Activated CD4-positive, CD25-positive, alpha-beta regulatory T cell (primary cell): ENCODE measurements at regions not wholly inside any gene's neighbourhood (a gene's known extent, or its start where the extent isn't known, plus 50 kb on each side); places are given as distances from the start of the nearest gene placed in this dataset.

Experiments used
- DNase-seq, 4 experiments: peaks; one replicate each; lab custom pipeline; 2025; lab: John Stamatoyannopoulos, UW

DNA sequence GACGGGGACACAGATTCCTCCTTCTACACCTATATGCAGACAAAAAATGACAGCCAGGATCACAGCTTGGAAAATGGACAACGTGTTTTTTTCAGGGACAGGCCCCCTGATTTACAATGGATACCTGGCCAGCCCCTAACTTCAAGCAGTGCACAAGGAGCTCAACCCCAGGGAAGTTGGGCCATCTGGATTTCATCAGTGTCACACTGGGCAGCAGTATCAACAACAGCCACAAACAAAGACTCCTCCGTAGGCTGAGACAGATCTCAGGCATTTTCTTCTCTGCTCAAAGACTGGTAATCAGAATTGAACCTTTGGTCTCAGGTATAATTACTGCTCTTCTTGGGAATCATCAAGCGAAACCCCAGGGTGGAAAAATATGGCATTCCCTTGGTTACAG lies 374.0 kb downstream of the ZNF608 start:
- DNase-seq: no peak

DNA sequence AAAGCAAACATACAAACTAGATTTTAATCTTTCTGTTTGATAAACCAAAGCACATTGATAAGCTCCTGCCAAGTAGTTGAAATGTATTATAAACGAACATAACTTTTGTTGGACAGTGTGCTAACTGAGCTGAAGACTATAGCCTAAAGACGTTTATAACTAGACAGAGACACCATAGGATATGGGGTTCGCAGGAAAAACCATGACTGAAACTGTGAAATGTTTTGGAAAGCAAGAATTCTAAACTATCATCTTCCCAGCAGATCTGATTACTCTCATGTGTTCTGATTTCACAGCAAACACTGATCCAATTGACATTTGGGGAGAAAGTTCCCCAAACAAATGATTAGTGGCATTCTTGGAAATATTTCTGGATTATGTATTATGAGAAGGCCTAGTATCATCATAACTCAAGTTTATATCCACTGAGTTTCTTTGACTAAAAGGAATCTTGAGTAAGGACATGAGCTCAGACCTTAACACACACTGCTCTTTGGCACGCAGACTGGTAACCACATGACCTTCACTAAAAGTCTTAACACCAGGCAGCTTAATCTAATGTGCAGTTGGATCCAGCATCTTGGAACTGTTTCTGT lies 375.2 kb downstream of the ZNF608 start:
- no peak for DNase-seq

DNA sequence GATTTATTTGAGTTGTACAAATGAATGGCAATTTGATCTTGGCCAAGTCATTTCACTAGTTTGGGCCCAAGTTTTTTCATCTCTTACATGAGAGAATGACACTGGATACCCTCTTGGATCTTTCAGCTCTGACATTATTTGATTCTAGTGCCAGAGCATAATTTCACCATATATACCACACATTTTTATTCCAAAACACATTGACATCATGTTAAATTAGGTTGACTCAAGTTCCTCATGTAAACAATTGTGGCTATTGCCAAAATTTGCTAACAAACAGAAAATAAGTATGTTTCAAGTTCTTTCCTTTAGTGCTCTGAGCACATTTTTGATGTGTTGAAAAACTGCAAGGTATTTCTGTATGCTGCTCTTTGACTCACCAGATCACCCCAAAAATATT lies 375.8 kb downstream of the ZNF608 start:
- no peak for DNase-seq

DNA sequence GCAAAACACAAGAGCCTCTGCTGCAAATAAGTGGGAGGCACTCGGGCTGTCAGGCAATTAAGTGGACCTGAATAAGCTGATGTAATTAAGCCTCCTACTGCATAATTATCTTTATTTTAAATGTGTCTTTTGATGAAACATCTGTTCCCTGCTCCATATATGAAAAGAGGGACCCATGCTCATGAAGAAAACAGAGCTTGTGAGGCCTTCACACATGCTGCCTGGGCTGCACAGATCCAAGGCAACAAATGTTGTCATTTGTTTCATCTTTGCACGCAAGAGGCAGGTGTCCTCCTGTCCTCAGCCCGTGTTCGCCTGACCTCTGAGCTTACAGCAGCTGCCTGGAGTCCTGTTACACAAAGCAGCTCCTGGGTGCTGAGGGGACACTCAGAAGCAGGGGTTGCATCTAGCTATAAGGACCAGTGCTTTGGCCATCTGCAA lies 381.1 kb downstream of the ZNF608 start:
- DNase-seq: no peak

- no peak for DNase-seq
These were observed 390.5 kb downstream of the ZNF608 start for GRCh38 chr5:124355928-124356327.

GRCh38 chr5:124353016-124353415 lies 393.4 kb downstream of the ZNF608 start:
- DNase-seq: no peak

DNA sequence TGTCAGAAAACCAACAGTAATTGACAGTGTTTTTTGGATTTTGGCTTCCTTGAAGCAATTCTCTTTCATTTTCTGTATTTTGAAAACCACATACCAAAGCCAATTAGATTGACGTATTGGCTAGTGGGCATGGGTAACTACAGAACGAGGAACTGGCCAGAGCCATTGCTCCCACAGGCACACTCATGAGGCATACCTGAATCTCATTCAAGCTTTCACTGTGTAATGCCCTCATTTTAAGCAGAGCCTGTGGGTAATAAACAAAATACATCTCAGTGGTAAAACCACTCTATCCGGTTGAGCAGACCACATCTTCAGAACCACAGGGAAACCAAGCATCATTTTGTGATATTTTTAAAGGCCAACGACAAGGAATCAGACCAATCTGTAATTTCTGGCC lies 394.1 kb downstream of the ZNF608 start:
- DNase-seq: no peak

- no peak for DNase-seq
These were observed 396.5 kb downstream of the ZNF608 start for GRCh38 chr5:124349931-124350330.

GRCh38 chr5:124343451-124343867 lies 403.0 kb downstream of the ZNF608 start:
- DNase-seq: no peak

DNA sequence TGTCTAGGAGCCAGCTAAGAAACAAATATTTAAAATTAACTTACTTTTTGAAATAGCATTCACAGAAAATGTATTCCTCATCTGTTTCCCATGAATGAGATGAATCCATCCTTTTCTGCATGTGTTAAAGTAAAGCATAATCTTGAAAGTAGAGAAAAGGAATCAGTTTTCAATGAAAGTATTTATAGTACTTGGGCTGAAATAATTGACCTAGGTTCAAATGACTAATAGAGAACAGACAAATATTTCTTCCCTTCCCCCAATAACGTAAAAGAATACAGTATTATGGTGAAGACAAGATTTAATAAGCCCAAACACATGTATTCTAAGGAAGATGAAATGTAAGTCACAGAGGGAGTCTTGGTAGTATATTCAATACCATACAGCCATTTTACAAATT lies 403.5 kb downstream of the ZNF608 start:
- no peak for DNase-seq

DNA sequence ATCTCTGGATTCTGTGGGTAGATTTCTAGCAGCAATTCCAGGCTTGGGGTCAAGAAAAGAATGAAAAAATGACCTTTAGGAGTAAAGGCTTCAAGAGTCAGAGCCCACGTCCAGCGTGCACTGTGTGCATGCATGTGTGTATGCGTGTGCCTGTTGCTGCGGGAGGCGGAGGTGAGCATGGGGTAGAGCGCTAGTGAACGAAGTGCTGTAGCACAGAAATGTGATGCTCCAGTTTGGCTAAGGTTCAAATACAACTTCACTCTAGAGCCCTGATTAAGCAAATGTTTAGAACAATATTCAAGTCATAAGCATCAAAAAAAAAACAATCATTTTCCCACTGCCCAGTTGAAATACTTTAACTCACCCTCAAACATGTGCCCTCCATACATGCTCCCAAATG lies 403.9 kb downstream of the ZNF608 start:
- DNase-seq: no peak

- no peak for DNase-seq
These were observed 404.4 kb downstream of the ZNF608 start for GRCh38 chr5:124342027-124342471.

GRCh38 chr5:124341066-124341858 lies 405.2 kb downstream of the ZNF608 start:
- DNase-seq: no peak

DNA sequence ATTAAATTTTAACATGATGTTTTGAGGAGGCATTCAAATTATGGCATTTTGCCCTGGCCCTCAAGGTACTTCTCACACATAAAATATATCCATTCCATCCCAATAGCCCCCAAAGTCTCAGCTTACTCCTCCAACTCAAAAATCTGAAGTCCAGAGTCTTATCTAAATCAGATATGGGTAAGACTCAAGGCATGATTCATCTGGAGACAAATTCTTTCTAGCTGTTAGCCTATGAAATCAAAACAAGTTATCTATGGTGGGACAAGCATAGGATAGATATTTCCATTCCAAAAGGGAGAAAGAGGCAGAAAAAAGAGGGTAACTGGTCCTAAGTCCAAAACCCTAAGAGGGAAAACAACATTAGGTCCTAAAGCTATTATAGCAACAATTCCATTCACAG lies 408.4 kb downstream of the ZNF608 start:
- no peak for DNase-seq

GRCh38 chr5:124333298-124333979 lies 413.0 kb downstream of the ZNF608 start:
- DNase-seq: no peak

DNA sequence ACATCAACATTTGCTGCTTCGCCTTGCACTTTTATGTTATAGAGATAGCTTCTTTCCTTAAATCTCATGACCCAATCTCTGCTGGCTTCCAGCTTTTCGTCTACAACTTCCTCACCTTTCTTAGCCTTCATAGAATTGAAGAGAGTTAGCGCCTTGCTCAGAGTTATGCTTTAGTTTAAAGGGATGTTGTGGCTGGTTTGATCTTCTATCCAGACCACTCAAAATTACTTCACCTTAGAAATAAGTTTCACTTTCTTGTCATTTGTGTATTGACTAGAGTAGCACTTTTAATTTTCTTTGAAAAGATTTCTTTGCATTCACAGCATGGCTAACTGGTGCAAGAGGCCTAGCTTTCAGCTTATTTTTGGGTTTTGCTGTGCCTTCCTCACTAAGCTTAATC lies 414.2 kb downstream of the ZNF608 start:
- no peak for DNase-seq

GRCh38 chr5:124330595-124331220 lies 415.7 kb downstream of the ZNF608 start:
- no peak for DNase-seq

DNA sequence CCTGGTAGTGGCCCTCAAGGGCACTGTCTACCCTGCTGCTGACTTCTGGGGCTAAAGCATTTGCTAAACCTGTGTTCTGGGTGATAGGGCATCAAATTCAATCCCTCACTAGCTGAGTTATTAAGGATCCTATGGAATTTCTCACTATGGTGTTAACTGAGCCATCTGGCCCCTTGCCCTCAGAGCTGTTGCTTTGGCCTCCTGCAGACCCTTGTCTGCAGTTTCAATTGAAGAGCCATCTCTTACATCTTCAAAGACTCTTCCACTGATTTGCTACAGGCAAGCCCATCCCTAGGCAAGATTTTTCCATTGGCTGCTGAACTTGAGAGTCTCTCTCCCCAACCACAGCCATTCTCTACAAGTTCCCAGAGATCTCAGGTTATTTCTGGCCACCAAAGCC lies 418.2 kb downstream of the ZNF608 start:
- no peak for DNase-seq

DNA sequence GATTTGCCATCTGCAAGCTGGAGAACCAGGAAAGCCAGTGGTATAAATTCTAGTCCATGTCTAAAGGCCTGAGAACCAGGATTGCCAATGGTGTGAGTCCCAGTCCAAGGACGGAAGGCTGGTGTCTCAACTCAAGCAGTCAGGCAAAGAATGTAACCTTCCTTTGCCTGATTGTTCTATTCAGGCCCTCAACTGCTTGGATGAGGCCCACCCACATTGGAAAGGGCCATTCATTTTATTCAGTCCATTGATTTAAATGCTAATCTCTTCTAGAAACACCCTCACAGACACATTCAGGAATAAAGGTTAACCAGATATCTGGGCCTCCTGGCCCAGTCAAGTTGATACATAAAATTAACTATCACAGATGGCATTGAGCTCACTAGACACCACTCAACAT lies 427.8 kb downstream of the ZNF608 start:
- DNase-seq: no peak

- DNase-seq: no peak
These were observed 429.0 kb downstream of the ZNF608 start for GRCh38 chr5:124317451-124317850.

DNA sequence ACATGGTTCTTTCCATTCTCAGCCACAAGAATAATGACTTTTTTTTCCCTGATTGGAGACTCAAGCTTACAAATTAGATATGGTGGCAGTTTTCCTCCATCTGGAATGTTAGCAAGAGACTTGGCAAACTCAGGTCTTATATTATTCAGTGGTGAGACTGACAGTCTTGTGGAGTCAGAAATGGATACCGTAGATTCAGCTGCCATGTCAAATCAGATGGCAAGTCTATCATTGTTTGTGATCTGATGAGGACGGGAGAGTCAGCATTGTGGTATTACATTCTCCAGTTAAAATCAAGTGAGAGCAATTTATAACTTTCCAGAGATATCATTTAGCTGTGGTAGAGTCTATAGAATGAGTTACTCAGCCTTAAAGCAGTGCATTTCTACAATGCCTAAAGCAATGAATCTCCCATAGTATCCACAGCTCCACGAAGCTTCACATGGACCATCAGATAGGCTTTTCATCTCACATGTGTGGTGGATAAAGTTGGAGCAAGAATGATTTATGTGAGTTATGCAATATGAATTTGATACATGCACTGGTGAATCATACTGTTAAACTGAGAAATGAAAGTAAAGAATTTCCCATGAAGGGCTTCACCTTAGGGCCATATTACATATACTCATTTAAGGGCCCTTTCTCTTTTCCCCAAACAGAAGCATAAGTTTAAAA lies 430.6 kb downstream of the ZNF608 start:
- DNase-seq: no peak

DNA sequence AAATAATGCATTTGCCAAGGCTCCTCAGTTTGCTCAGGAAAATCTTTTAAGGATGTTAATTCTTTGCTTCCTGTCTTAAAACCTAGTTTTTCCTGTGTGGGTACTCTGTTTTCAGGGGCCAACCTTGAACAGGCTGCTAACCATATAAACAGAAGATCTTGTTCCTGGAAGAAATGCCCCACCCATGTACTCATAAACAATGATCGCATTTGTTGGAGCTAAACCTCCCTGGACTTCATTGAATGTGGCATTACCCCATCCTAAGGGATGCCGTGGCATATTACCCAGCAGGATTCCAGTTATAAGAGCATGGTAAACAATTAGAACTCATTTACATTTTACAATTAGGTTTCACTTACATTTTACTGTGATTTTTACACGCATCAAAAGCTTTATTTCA lies 436.0 kb downstream of the ZNF608 start:
- no peak for DNase-seq
